ENCODE measurements at regions not wholly inside any gene's neighbourhood (a gene's known extent, or its start where the extent isn't known, plus 50 kb on each side); places are given as distances from the start of the nearest gene placed in this dataset.

DNA sequence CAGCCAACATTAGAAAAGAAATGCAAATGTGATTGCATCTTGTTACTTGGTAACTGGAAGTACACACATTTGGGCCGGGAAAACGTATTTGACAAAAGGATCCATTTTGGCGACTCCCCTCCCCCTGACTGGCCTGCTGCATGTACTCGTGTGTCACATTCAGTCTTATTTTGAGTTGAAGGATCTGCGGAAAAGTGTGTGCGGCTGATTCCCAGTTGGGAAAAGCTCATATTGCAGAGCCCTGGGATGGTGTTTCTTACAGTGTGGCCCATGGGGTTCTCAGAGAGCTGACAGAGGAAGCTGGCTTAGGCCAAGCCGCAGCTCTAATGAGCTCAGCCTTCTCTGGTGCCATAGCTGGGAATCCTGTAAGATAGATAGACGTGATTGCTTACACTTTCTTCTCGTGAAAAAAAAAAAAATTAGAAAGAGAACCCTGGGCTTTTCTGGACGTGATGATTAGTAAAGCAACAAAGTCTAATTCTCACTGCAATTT lies 170.3 kb upstream of the ARGLU1 start:
- TF ChIP-seq, protein P1, sequence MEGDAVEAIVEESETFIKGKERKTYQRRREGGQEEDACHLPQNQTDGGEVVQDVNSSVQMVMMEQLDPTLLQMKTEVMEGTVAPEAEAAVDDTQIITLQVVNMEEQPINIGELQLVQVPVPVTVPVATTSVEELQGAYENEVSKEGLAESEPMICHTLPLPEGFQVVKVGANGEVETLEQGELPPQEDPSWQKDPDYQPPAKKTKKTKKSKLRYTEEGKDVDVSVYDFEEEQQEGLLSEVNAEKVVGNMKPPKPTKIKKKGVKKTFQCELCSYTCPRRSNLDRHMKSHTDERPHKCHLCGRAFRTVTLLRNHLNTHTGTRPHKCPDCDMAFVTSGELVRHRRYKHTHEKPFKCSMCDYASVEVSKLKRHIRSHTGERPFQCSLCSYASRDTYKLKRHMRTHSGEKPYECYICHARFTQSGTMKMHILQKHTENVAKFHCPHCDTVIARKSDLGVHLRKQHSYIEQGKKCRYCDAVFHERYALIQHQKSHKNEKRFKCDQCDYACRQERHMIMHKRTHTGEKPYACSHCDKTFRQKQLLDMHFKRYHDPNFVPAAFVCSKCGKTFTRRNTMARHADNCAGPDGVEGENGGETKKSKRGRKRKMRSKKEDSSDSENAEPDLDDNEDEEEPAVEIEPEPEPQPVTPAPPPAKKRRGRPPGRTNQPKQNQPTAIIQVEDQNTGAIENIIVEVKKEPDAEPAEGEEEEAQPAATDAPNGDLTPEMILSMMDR (IDR thresholded peaks at IDR 0.05; ENCODE audit: insufficient read depth, low read length, poor library complexity, severe bottlenecking) = no peak
- TF ChIP-seq EZH2phosphoT487 (conservative IDR thresholded peaks at IDR 0.05; ENCODE audit: low read length) = no peak

Measured in SU-DHL-6 (cell line).